ENCODE measurements at regions not wholly inside any gene's neighbourhood (a gene's known extent, or its start where the extent isn't known, plus 50 kb on each side); places are given as distances from the start of the nearest gene placed in this dataset.
"Not testable (repeated sequence)": the region's sequence is repeated elsewhere in the genome, so short reads cannot be mapped to it uniquely, and the experiment has no call there.

DNA sequence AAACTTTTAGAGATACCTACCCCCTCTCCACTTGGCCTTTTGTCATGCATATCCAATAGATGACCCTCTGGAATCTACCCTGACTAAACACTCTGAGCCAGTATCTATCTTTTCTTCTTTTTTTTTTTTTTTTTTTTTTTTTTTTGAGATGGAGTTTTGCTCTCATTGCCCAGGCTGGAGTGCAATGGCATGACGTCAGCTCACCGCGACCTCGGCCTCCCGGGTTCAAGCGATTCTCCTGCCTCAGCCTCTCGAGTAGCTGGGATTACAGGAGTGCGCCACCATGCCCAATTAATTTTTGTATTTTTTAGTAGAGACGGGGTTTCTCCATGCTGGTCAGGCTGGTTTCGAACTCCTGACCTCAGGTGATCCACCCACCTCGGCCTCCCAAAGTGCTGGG lies 50.8 kb upstream of the GRIN2B start:
- ATAC-seq; H3K27ac Mint-ChIP-seq; intact Hi-C loops (cut with micrococcal nuclease); H3K27ac ChIP-seq (ENCODE audit: low read depth, low read length); H3K36me3 ChIP-seq (ENCODE audit: control insufficient read depth in 2 of 3, insufficient read depth in 3 of 3, low read length in 3 of 3); DNase-seq; H3K4me1 Mint-ChIP-seq; H3K4me3 ChIP-seq (ENCODE audit: low read length); H3K36me3 Mint-ChIP-seq; POLR2A ChIA-PET; H3K4me3 Mint-ChIP-seq; H3K9me3 ChIP-seq (ENCODE audit: control insufficient read depth in 2 of 3, low read length in 3 of 3); H3K27me3 ChIP-seq (ENCODE audit: control insufficient read depth in 2 of 2, insufficient read depth in 2 of 2, low read length in 2 of 2); CTCF ChIA-PET; H3K4me1 ChIP-seq (ENCODE audit: control insufficient read depth in 2 of 2, insufficient read depth in 2 of 2, low read length in 2 of 2): not testable (repeated sequence)
- Mint-ChIP-seq H3K27me3 (peaks cover 0 to 20% (median 15%) of the 10 kb centered on the region in 5 donors), H3K9me3 (peaks cover 0 to 10% (median 4%) of the 10 kb centered on the region in 11 donors)

DNA sequence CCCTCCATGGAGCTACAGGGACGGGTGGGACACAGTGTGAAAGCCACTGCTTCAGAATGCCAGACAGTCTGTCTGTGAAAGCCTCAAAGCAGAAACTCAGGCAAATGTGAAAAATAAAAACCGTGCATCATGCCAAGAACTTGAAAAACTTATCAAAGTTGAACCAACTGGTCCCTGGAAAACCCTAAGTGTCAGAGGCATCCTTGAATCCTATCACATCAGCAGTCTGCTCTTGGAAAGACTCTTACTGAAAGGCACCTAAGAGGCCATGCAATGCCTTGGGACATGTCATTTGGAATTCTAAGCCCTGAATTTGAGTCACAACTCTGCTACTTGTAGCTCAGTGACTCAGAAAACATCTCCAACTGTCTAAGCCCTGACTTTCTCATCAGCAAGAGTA lies 62.4 kb upstream of the GRIN2B start:
- Histone ChIP-seq H3K27me3 (ENCODE audit: control insufficient read depth in 2 of 2, insufficient read depth in 2 of 2, low read length in 2 of 2) (no peaks in the 10 kb centered on the region), H3K4me3 (ENCODE audit: low read length) (no peak overlapping the region), H3K36me3 (ENCODE audit: control insufficient read depth in 2 of 3, insufficient read depth in 3 of 3, low read length in 3 of 3) (no peaks in the 10 kb centered on the region), H3K9me3 (ENCODE audit: control insufficient read depth in 2 of 3, low read length in 3 of 3) (no peaks in the 10 kb centered on the region), H3K4me1 (ENCODE audit: control insufficient read depth in 2 of 2, insufficient read depth in 2 of 2, low read length in 2 of 2) (no peaks in the 10 kb centered on the region), H3K27ac (ENCODE audit: low read depth, low read length) (no peak overlapping the region)
- ATAC-seq (no peak), DNase-seq (no peak)
- ChIA-PET POLR2A (no interaction called here), CTCF (no interaction called here)
- peaks cover 0 to 8% (median 4%) of the 10 kb centered on the region in 5 donors for H3K27me3 Mint-ChIP-seq
- peaks cover 0 to 13% (median 3%) of the 10 kb centered on the region in 11 donors for H3K9me3 Mint-ChIP-seq
- no peaks in the 10 kb centered on the region for H3K4me1 Mint-ChIP-seq
- no peak overlapping the region for H3K27ac Mint-ChIP-seq
- intact Hi-C loops (cut with micrococcal nuclease): no loop called here
- H3K36me3 Mint-ChIP-seq: no peaks in the 10 kb centered on the region
- no peak overlapping the region for H3K4me3 Mint-ChIP-seq

- ATAC-seq (no peak), DNase-seq (no peak)
- POLR2A ChIA-PET: no interaction called here
- Histone ChIP-seq H3K27me3 (ENCODE audit: control insufficient read depth in 2 of 2, insufficient read depth in 2 of 2, low read length in 2 of 2) (no peaks in the 10 kb centered on the region), H3K4me3 (ENCODE audit: low read length) (no peak overlapping the region), H3K9me3 (ENCODE audit: control insufficient read depth in 2 of 3, low read length in 3 of 3) (no peaks in the 10 kb centered on the region), H3K36me3 (ENCODE audit: control insufficient read depth in 2 of 3, insufficient read depth in 3 of 3, low read length in 3 of 3) (no peaks in the 10 kb centered on the region), H3K27ac (ENCODE audit: low read depth, low read length) (no peak overlapping the region), H3K4me1 (ENCODE audit: control insufficient read depth in 2 of 2, insufficient read depth in 2 of 2, low read length in 2 of 2) (no peaks in the 10 kb centered on the region)
- no peak overlapping the region for H3K4me3 Mint-ChIP-seq
- peaks cover 0 to 10% (median 0%) of the 10 kb centered on the region in 11 donors for H3K9me3 Mint-ChIP-seq
- H3K36me3 Mint-ChIP-seq: no peaks in the 10 kb centered on the region
- intact Hi-C loops (cut with micrococcal nuclease): no loop called here
- H3K27ac Mint-ChIP-seq: no peak overlapping the region
- CTCF ChIA-PET: no interaction called here
- H3K27me3 Mint-ChIP-seq: peaks cover 0 to 8% (median 4%) of the 10 kb centered on the region in 5 donors
- H3K4me1 Mint-ChIP-seq: no peaks in the 10 kb centered on the region
Measured at GRCh38 chr12:14048941-14049545, 67.6 kb upstream of the GRIN2B start.

DNA sequence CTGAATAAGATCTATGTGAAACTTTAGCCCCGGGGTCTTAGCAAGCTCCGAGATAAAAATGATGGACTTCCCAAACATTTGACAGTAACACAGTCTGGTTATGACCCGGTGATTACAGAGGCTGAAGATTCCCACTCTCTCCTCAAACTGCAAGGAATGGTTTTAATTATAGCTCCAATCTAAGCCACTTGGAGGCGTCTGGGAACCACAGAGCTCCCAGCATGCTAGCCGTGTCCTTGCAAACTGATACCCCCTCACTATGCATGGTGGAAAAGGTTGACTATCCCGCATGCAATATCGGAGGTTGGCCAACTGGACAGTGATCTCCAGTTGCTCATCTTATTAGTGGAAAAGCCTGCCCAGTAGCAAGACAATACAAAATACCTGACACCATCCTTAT lies 76.5 kb upstream of the GRIN2B start:
- no peaks in the 10 kb centered on the region for H3K36me3 Mint-ChIP-seq
- intact Hi-C loops (cut with micrococcal nuclease): no loop called here
- Histone ChIP-seq H3K36me3 (ENCODE audit: control insufficient read depth in 2 of 3, insufficient read depth in 3 of 3, low read length in 3 of 3) (no peaks in the 10 kb centered on the region), H3K4me1 (ENCODE audit: control insufficient read depth in 2 of 2, insufficient read depth in 2 of 2, low read length in 2 of 2) (no peaks in the 10 kb centered on the region), H3K27me3 (ENCODE audit: control insufficient read depth in 2 of 2, insufficient read depth in 2 of 2, low read length in 2 of 2) (peaks cover 0 to 4% of the 10 kb centered on the region in 2 donors), H3K9me3 (ENCODE audit: control insufficient read depth in 2 of 3, low read length in 3 of 3) (no peaks in the 10 kb centered on the region), H3K27ac (ENCODE audit: low read depth, low read length) (no peak overlapping the region), H3K4me3 (ENCODE audit: low read length) (no peak overlapping the region)
- DNase-seq (no peak), ATAC-seq (no peak)
- ChIA-PET CTCF (no interaction called here), POLR2A (interaction anchor here (0.6 kb wide), 1 partner anchor 28 kb away, joined by 3 read pairs; no protein-coding TSS in a partner anchor)
- H3K27me3 Mint-ChIP-seq: peaks cover 0 to 16% (median 12%) of the 10 kb centered on the region in 5 donors
- no peak overlapping the region for H3K4me3 Mint-ChIP-seq
- peaks cover 0 to 1% (median 0%) of the 10 kb centered on the region in 11 donors for H3K9me3 Mint-ChIP-seq
- no peak overlapping the region for H3K27ac Mint-ChIP-seq
- no peaks in the 10 kb centered on the region for H3K4me1 Mint-ChIP-seq

DNA sequence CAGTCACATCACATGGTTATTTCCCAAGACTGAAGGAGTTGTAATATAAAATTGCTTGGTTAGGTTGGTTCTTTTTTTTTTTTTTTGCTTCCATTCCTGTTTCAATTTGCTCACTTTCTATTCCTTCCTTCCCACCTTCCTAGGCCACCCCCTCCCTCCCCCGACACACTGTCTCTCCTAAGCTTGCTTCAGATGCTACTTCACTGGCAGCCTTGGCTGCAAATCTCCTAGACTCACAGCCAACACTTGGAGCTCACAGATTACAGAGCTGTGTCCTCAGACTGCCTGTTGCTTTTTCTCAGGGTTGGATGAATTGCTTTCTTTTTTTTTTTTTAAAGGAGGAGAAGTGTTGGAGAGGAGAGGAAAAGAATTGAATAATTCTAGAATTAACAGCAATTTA lies 77.3 kb upstream of the GRIN2B start:
- no peaks in the 10 kb centered on the region for H3K36me3 Mint-ChIP-seq
- H3K36me3 ChIP-seq (ENCODE audit: control insufficient read depth in 2 of 3, insufficient read depth in 3 of 3, low read length in 3 of 3): no peaks in the 10 kb centered on the region
- H3K9me3 Mint-ChIP-seq: peaks cover 0 to 3% (median 0%) of the 10 kb centered on the region in 11 donors
- POLR2A ChIA-PET: no interaction called here
- intact Hi-C loops (cut with micrococcal nuclease): no loop called here
- no peak overlapping the region for H3K4me3 ChIP-seq (ENCODE audit: low read length)
- no peak overlapping the region for H3K27ac ChIP-seq (ENCODE audit: low read depth, low read length)
- H3K4me3 Mint-ChIP-seq: no peak overlapping the region
- CTCF ChIA-PET: no interaction called here
- H3K4me1 Mint-ChIP-seq: no peaks in the 10 kb centered on the region
- no peak overlapping the region for H3K27ac Mint-ChIP-seq
- DNase-seq (no peak), ATAC-seq (no peak)
- no peaks in the 10 kb centered on the region for H3K9me3 ChIP-seq (ENCODE audit: control insufficient read depth in 2 of 3, low read length in 3 of 3)
- H3K27me3 Mint-ChIP-seq: peaks cover 0 to 24% (median 12%) of the 10 kb centered on the region in 5 donors
- H3K4me1 ChIP-seq (ENCODE audit: control insufficient read depth in 2 of 2, insufficient read depth in 2 of 2, low read length in 2 of 2): no peaks in the 10 kb centered on the region
- peaks cover 0 to 4% of the 10 kb centered on the region in 2 donors for H3K27me3 ChIP-seq (ENCODE audit: control insufficient read depth in 2 of 2, insufficient read depth in 2 of 2, low read length in 2 of 2)

GRCh38 chr12:14059548-14059947 lies 78.1 kb upstream of the GRIN2B start:
- Histone ChIP-seq H3K4me1 (ENCODE audit: control insufficient read depth in 2 of 2, insufficient read depth in 2 of 2, low read length in 2 of 2) (no peaks in the 10 kb centered on the region), H3K36me3 (ENCODE audit: control insufficient read depth in 2 of 3, insufficient read depth in 3 of 3, low read length in 3 of 3) (no peaks in the 10 kb centered on the region), H3K27me3 (ENCODE audit: control insufficient read depth in 2 of 2, insufficient read depth in 2 of 2, low read length in 2 of 2) (peaks cover 0 to 4% of the 10 kb centered on the region in 2 donors), H3K27ac (ENCODE audit: low read depth, low read length) (no peak overlapping the region), H3K9me3 (ENCODE audit: control insufficient read depth in 2 of 3, low read length in 3 of 3) (no peaks in the 10 kb centered on the region), H3K4me3 (ENCODE audit: low read length) (no peak overlapping the region)
- no peaks in the 10 kb centered on the region for H3K36me3 Mint-ChIP-seq
- ChIA-PET CTCF (no interaction called here), POLR2A (no interaction called here)
- no peak for DNase-seq
- H3K9me3 Mint-ChIP-seq: peaks cover 0 to 6% (median 0%) of the 10 kb centered on the region in 11 donors
- peaks cover 0 to 31% (median 12%) of the 10 kb centered on the region in 5 donors for H3K27me3 Mint-ChIP-seq
- H3K4me3 Mint-ChIP-seq: no peak overlapping the region
- H3K27ac Mint-ChIP-seq: no peak overlapping the region
- ATAC-seq: no peak
- no peaks in the 10 kb centered on the region for H3K4me1 Mint-ChIP-seq
- intact Hi-C loops (cut with micrococcal nuclease): no loop called here

GRCh38 chr12:14065616-14066015 lies 84.2 kb upstream of the GRIN2B start:
- ATAC-seq: no peak
- no peaks in the 10 kb centered on the region for H3K4me1 Mint-ChIP-seq
- H3K36me3 Mint-ChIP-seq: no peaks in the 10 kb centered on the region
- no peak overlapping the region for H3K27ac Mint-ChIP-seq
- H3K27me3 Mint-ChIP-seq: peaks cover 0 to 36% (median 5%) of the 10 kb centered on the region in 5 donors
- no peak for DNase-seq
- Histone ChIP-seq H3K4me3 (ENCODE audit: low read length) (no peak overlapping the region), H3K27me3 (ENCODE audit: control insufficient read depth in 2 of 2, insufficient read depth in 2 of 2, low read length in 2 of 2) (no peaks in the 10 kb centered on the region), H3K36me3 (ENCODE audit: control insufficient read depth in 2 of 3, insufficient read depth in 3 of 3, low read length in 3 of 3) (no peaks in the 10 kb centered on the region), H3K9me3 (ENCODE audit: control insufficient read depth in 2 of 3, low read length in 3 of 3) (no peaks in the 10 kb centered on the region), H3K4me1 (ENCODE audit: control insufficient read depth in 2 of 2, insufficient read depth in 2 of 2, low read length in 2 of 2) (no peaks in the 10 kb centered on the region), H3K27ac (ENCODE audit: low read depth, low read length) (no peak overlapping the region)
- POLR2A ChIA-PET: no interaction called here
- H3K4me3 Mint-ChIP-seq: no peak overlapping the region
- H3K9me3 Mint-ChIP-seq: peaks cover 0 to 6% (median 0%) of the 10 kb centered on the region in 11 donors
- CTCF ChIA-PET: no interaction called here
- intact Hi-C loops (cut with micrococcal nuclease): no loop called here
